Activated CD8-positive, alpha-beta memory T cell treated with anti-CD3 and anti-CD28 coated beads, Interleukin-2, amount 50 U/mL, for 24 hours (primary cell): ENCODE measurements at regions not wholly inside any gene's neighbourhood (a gene's known extent, or its start where the extent isn't known, plus 50 kb on each side); places are given as distances from the start of the nearest gene placed in this dataset.

Source experiments
- DNase-seq: peaks from one replicate; pipeline ENCODE4 v3.0.0-alpha.2; 2020; ENCODE audit errors: extremely low read depth

GRCh38 chr12:126506426-126507182, 1441.4 kb downstream of the AACS start:
- no peak for DNase-seq

GRCh38 chr12:126507231-126507630, 1442.0 kb downstream of the AACS start:
- DNase-seq = no peak

GRCh38 chr12:126509572-126509971, 1444.3 kb downstream of the AACS start:
- no peak for DNase-seq

GRCh38 chr12:126510630-126511029, 1445.4 kb downstream of the AACS start:
- no peak for DNase-seq

GRCh38 chr12:126512916-126513913, 1448.0 kb downstream of the AACS start:
- DNase-seq = no peak

- DNase-seq = no peak
These were observed 1453.5 kb downstream of the AACS start for GRCh38 chr12:126518596-126519200.

- no peak for DNase-seq
These were observed 1454.6 kb downstream of the AACS start for GRCh38 chr12:126519833-126520232.

GRCh38 chr12:126523891-126524290, 1458.7 kb downstream of the AACS start:
- no peak for DNase-seq

GRCh38 chr12:126534495-126534894, 1469.3 kb downstream of the AACS start:
- DNase-seq = no peak

- no peak for DNase-seq
These were observed 1469.7 kb downstream of the AACS start for GRCh38 chr12:126534942-126535341.

GRCh38 chr12:126535971-126536370, 1470.7 kb downstream of the AACS start:
- no peak for DNase-seq

- no peak for DNase-seq
These were observed 1472.8 kb downstream of the AACS start for GRCh38 chr12:126537961-126538530.

- no peak for DNase-seq
These were observed 1473.7 kb downstream of the AACS start for GRCh38 chr12:126538888-126539287.

- DNase-seq = no peak
These were observed 1480.2 kb downstream of the AACS start for GRCh38 chr12:126545411-126545810.

GRCh38 chr12:126547905-126548304, 1482.7 kb downstream of the AACS start:
- DNase-seq = no peak

- DNase-seq = no peak
These were observed 1486.6 kb downstream of the AACS start for GRCh38 chr12:126551869-126552268.

GRCh38 chr12:126554625-126555024, 1489.4 kb downstream of the AACS start:
- no peak for DNase-seq

- DNase-seq = no peak
These were observed 1492.4 kb downstream of the AACS start for GRCh38 chr12:126557659-126558058.

GRCh38 chr12:126558219-126558618, 1493.0 kb downstream of the AACS start:
- no peak for DNase-seq

- DNase-seq = no peak
These were observed 1493.6 kb downstream of the AACS start for GRCh38 chr12:126558810-126559209.

- DNase-seq = no peak
These were observed 1501.8 kb downstream of the AACS start for GRCh38 chr12:126567016-126567415.

GRCh38 chr12:126569706-126570105, 1504.5 kb downstream of the AACS start:
- no peak for DNase-seq
